HEK293 (cell line): ENCODE measurements at regions not wholly inside any gene's neighbourhood (a gene's known extent, or its start where the extent isn't known, plus 50 kb on each side); places are given as distances from the start of the nearest gene placed in this dataset.

Experiments used
- ZNF133 ChIP-seq: fragments of 450-650 bp; formaldehyde crosslinking; IDR thresholded peaks from 2 replicates; pipeline ENCODE4 v1.5.1; 2016; ENCODE audit warnings: missing biosample characterization, missing genetic modification characterization
- ZNF19 ChIP-seq: fragments of 450-650 bp; formaldehyde crosslinking; IDR thresholded peaks from 2 replicates; pipeline ENCODE4; 2016; ENCODE audit warnings: missing biosample characterization, missing genetic modification characterization, low read depth
- ZNF2 ChIP-seq: fragments of 450-650 bp; formaldehyde crosslinking; IDR thresholded peaks from 2 replicates; pipeline ENCODE4 v1.5.1; 2016; ENCODE audit warnings: missing biosample characterization, missing genetic modification characterization
- ZNF214 ChIP-seq: fragments of 450-650 bp; formaldehyde crosslinking; IDR thresholded peaks from 2 replicates; pipeline ENCODE4 v1.5.1; 2017; ENCODE audit warnings: missing biosample characterization, mild to moderate bottlenecking, missing genetic modification characterization, borderline replicate concordance
- ZNF660 ChIP-seq: fragments of 450-650 bp; IDR thresholded peaks from 2 replicates; pipeline ENCODE4 v1.5.1; 2018; ENCODE audit warnings: missing biosample characterization, mild to moderate bottlenecking, missing genetic modification characterization
- TF ChIP-seq, protein P1 (sequence below): fragments of 450-650 bp; formaldehyde crosslinking; IDR thresholded peaks from 2 replicates; pipeline ENCODE4 v1.5.1; 2016; ENCODE audit warnings: missing biosample characterization, missing genetic modification characterization
- TF ChIP-seq, protein P2 (sequence below): fragments of 450-650 bp; formaldehyde crosslinking; IDR thresholded peaks from 2 replicates; pipeline ENCODE4 v1.5.1; 2016; ENCODE audit warnings: missing biosample characterization, missing genetic modification characterization, borderline replicate concordance
- TF ChIP-seq, protein P3 (sequence below): fragments of 450-650 bp; formaldehyde crosslinking; IDR thresholded peaks from 2 replicates; pipeline ENCODE4 v1.5.1; 2016; ENCODE audit warnings: missing biosample characterization, missing genetic modification characterization

DNA sequence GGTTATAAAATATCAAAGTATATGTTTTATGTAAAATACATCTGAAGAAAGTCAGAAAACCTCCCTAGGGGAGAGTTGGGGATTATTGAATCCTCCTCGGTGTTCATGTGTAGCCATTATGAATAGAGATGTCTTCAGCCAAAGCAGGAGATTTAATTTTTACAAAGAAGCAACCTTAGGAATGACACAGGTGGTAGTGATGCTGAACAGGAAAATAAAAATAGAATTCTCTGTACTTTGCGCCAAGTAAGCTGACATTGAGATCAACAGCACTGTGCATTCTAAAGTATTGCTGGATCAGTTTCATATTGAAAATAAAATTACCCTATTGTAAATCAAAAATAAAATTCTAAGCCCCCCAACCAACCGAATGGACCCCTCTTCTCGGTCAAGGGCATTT is 132.8 kb upstream of the TRHDE start:
- TF ChIP-seq ZNF214 (tag by site-specific recombination) = no peak
- TF ChIP-seq, protein P1, sequence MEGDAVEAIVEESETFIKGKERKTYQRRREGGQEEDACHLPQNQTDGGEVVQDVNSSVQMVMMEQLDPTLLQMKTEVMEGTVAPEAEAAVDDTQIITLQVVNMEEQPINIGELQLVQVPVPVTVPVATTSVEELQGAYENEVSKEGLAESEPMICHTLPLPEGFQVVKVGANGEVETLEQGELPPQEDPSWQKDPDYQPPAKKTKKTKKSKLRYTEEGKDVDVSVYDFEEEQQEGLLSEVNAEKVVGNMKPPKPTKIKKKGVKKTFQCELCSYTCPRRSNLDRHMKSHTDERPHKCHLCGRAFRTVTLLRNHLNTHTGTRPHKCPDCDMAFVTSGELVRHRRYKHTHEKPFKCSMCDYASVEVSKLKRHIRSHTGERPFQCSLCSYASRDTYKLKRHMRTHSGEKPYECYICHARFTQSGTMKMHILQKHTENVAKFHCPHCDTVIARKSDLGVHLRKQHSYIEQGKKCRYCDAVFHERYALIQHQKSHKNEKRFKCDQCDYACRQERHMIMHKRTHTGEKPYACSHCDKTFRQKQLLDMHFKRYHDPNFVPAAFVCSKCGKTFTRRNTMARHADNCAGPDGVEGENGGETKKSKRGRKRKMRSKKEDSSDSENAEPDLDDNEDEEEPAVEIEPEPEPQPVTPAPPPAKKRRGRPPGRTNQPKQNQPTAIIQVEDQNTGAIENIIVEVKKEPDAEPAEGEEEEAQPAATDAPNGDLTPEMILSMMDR (tag by site-specific recombination) = no peak
- TF ChIP-seq ZNF2 = no peak
- TF ChIP-seq, protein P2, sequence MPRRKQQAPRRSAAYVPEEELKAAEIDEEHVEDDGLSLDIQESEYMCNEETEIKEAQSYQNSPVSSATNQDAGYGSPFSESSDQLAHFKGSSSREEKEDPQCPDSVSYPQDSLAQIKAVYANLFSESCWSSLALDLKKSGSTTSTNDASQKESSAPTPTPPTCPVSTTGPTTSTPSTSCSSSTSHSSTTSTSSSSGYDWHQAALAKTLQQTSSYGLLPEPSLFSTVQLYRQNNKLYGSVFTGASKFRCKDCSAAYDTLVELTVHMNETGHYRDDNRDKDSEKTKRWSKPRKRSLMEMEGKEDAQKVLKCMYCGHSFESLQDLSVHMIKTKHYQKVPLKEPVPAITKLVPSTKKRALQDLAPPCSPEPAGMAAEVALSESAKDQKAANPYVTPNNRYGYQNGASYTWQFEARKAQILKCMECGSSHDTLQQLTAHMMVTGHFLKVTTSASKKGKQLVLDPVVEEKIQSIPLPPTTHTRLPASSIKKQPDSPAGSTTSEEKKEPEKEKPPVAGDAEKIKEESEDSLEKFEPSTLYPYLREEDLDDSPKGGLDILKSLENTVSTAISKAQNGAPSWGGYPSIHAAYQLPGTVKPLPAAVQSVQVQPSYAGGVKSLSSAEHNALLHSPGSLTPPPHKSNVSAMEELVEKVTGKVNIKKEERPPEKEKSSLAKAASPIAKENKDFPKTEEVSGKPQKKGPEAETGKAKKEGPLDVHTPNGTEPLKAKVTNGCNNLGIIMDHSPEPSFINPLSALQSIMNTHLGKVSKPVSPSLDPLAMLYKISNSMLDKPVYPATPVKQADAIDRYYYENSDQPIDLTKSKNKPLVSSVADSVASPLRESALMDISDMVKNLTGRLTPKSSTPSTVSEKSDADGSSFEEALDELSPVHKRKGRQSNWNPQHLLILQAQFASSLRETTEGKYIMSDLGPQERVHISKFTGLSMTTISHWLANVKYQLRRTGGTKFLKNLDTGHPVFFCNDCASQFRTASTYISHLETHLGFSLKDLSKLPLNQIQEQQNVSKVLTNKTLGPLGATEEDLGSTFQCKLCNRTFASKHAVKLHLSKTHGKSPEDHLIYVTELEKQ (tag by site-specific recombination) = no peak
- TF ChIP-seq, protein P3, sequence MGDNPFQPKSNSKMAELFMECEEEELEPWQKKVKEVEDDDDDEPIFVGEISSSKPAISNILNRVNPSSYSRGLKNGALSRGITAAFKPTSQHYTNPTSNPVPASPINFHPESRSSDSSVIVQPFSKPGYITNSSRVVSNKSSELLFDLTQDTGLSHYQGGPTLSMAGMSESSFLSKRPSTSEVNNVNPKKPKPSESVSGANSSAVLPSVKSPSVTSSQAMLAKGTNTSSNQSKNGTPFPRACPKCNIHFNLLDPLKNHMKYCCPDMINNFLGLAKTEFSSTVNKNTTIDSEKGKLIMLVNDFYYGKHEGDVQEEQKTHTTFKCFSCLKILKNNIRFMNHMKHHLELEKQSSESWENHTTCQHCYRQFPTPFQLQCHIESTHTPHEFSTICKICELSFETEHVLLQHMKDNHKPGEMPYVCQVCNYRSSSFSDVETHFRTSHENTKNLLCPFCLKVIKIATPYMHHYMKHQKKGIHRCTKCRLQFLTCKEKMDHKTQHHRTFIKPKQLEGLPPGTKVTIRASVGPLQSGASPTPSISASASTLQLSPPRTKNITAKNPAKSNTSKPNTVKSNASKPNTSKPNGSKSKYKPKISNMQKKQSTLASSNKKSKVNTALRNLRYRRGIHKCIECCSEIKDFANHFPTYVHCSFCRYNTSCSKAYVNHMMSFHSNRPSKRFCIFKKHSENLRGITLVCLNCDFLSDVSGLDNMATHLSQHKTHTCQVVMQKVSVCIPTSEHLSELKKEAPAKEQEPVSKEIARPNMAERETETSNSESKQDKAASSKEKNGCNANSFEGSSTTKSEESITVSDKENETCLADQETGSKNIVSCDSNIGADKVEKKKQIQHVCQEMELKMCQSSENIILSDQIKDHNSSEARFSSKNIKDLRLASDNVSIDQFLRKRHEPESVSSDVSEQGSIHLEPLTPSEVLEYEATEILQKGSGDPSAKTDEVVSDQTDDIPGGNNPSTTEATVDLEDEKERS = no peak
- TF ChIP-seq ZNF133 (tag by site-specific recombination) = no peak
- no peak for TF ChIP-seq ZNF19 (tag by site-specific recombination)
- no peak for TF ChIP-seq ZNF660 (tag by site-specific recombination)
